Upper lobe of left lung (tissue), 6 donors: ENCODE measurements at regions not wholly inside any gene's neighbourhood (a gene's known extent, or its start where the extent isn't known, plus 50 kb on each side); places are given as distances from the start of the nearest gene placed in this dataset.
A peak's percentile ranks its signal among the peaks of the same experiment; 100 is the strongest.

Source experiments
- ATAC-seq, 2 donors: fragments of 200-7000 bp; cut with Tn5 transposase; one replicate each; pipeline ENCODE4 v1.9.1; 2022; ENCODE audit warnings: mild to moderate bottlenecking in 2 of 2, moderate library complexity in 2 of 2; ENCODE audit not compliant: low FRiP score in 2 of 2
- DNase-seq, 2 donors: peaks; one replicate each; pipeline ENCODE4 v3.0.0-alpha.2; 2019 to 2020
- H3K27ac ChIP-seq, 4 donors: fragments of 200-600 bp; sonication (generic); one replicate each; pipeline ENCODE4 v1.5.1; 2016 to 2019
- H3K27me3 ChIP-seq, 4 donors: fragments of 200-600 bp; sonication (generic); one replicate each; pipeline ENCODE4 v1.5.1; 2017 to 2019
- H3K36me3 ChIP-seq, 4 donors: fragments of 200-600 bp; sonication (generic); one replicate each; pipeline ENCODE4 v1.5.1; 2016 to 2019
- H3K4me1 ChIP-seq, 4 donors: fragments of 200-600 bp; sonication (generic); one replicate each; pipeline ENCODE4 v1.5.1; 2018 to 2019
- H3K4me3 ChIP-seq, 4 donors: fragments of 200-600 bp; sonication (generic); one replicate each; pipeline ENCODE4 v1.5.1; 2017 to 2019; ENCODE audit warnings: mild to moderate bottlenecking in 2 of 4, moderate library complexity in 1 of 4
- H3K9me3 ChIP-seq, 4 donors: fragments of 200-600 bp; sonication (generic); one replicate each; pipeline ENCODE4 v1.5.1; 2018 to 2019
- CTCF ChIP-seq, 6 experiments: fragments of 450-650 bp in 4 of 6; fragments of 200-600 bp in 2 of 6; sonication (generic) in 2 of 6; IDR thresholded peaks; one replicate each; pipeline ENCODE4 v1.5.1; 2016 to 2019; ENCODE audit warnings: antibody characterized with exemption in 6 of 6
- EP300 ChIP-seq, 4 donors: sonication (generic); formaldehyde crosslinking; IDR thresholded peaks; one replicate each; pipeline ENCODE4 v1.5.1; 2017; ENCODE audit warnings: antibody characterized with exemption in 4 of 4, control low read depth in 2 of 4
- POLR2A ChIP-seq, 4 donors: fragments of 450-650 bp; IDR thresholded peaks; one replicate each; pipeline ENCODE4 v1.5.1; 2016 to 2017; ENCODE audit warnings: antibody characterized with exemption in 4 of 4, mild to moderate bottlenecking in 2 of 4
- POLR2AphosphoS5 ChIP-seq, 2 donors: sonication (generic); formaldehyde crosslinking; IDR thresholded peaks; one replicate each; pipeline ENCODE4 v1.5.1; 2017; ENCODE audit warnings: antibody characterized with exemption in 2 of 2
- WGBS, 2 donors: methylation state at CpG; one replicate each; pipeline ENCODE4 v1.1.5; 2017 to 2018; 5-methylcytosine and 5-hydroxymethylcytosine counted together
- donor health status: DM: no; HTN: no; CAD: no; lungs with moderate emphysema.
- donor health status: DM: no; HTN: yes; CAD: no; lungs with severe emphysema.

GRCh38 chr12:30155001-30155730 is 371.4 kb upstream of the TMTC1 start:
- peaks cover 0 to 3% (median 0%) of the 10 kb centered on the region in 4 donors for H3K9me3 ChIP-seq

GRCh38 chr12:30153981-30154380 is 370.2 kb upstream of the TMTC1 start:
- H3K36me3 ChIP-seq, result no peaks in the 10 kb centered on the region
- no peak overlapping the region for H3K27ac ChIP-seq
- no peak overlapping the region for H3K4me3 ChIP-seq
- TF ChIP-seq POLR2A (IDR thresholded peaks at IDR 0.05) (no peak), CTCF (IDR thresholded peaks at IDR 0.05) (no peak), POLR2AphosphoS5 (IDR thresholded peaks at IDR 0.05) (no peak), EP300 (IDR thresholded peaks at IDR 0.05) (no peak)
- WGBS, 2 donors, result 94 to 100% methylated on average over 1 of the region's 1 CpG
- H3K27me3 ChIP-seq, result no peaks in the 10 kb centered on the region
- DNase-seq, result no peak
- no peak for ATAC-seq
- no peaks in the 10 kb centered on the region for H3K4me1 ChIP-seq
- peaks cover 0 to 3% (median 0%) of the 10 kb centered on the region in 4 donors for H3K9me3 ChIP-seq

More at GRCh38 chr12:30155001-30155730, 371.4 kb upstream of the TMTC1 start:
- DNase-seq (no peak), ATAC-seq (peak in 1 of 2 donors; percentile 34)
- no peak overlapping the region for H3K27ac ChIP-seq
- no peaks in the 10 kb centered on the region for H3K36me3 ChIP-seq
- no peak for TF ChIP-seq POLR2A (IDR thresholded peaks at IDR 0.05)
- no peak for TF ChIP-seq POLR2AphosphoS5 (IDR thresholded peaks at IDR 0.05)
- no peak for TF ChIP-seq EP300 (IDR thresholded peaks at IDR 0.05)
- WGBS, 2 donors, result 81 to 83% methylated on average over 6 of the region's 6 CpGs
- H3K27me3 ChIP-seq, result no peaks in the 10 kb centered on the region
- H3K4me3 ChIP-seq, result no peak overlapping the region
- no peaks in the 10 kb centered on the region for H3K4me1 ChIP-seq

- Histone ChIP-seq H3K9me3 (peaks cover 0 to 3% (median 0%) of the 10 kb centered on the region in 4 donors), H3K4me1 (no peaks in the 10 kb centered on the region), H3K36me3 (no peaks in the 10 kb centered on the region), H3K27me3 (no peaks in the 10 kb centered on the region), H3K4me3 (no peak overlapping the region), H3K27ac (no peak overlapping the region)
- no peak for DNase-seq
- TF ChIP-seq POLR2AphosphoS5 (IDR thresholded peaks at IDR 0.05), result no peak
- TF ChIP-seq CTCF (IDR thresholded peaks at IDR 0.05), result no peak
- no peak for TF ChIP-seq POLR2A (IDR thresholded peaks at IDR 0.05)
- TF ChIP-seq EP300 (IDR thresholded peaks at IDR 0.05), result no peak
- no peak for ATAC-seq
These were observed 369.0 kb upstream of the TMTC1 start for GRCh38 chr12:30152705-30153104.

GRCh38 chr12:30151831-30152230 is 368.1 kb upstream of the TMTC1 start:
- Histone ChIP-seq H3K36me3 (no peaks in the 10 kb centered on the region), H3K4me3 (no peak overlapping the region), H3K27me3 (no peaks in the 10 kb centered on the region), H3K4me1 (no peaks in the 10 kb centered on the region), H3K27ac (no peak overlapping the region), H3K9me3 (peaks cover 0 to 3% (median 0%) of the 10 kb centered on the region in 4 donors)
- ATAC-seq (no peak), DNase-seq (no peak)
- no peak for TF ChIP-seq POLR2A (IDR thresholded peaks at IDR 0.05)
- no peak for TF ChIP-seq EP300 (IDR thresholded peaks at IDR 0.05)
- no peak for TF ChIP-seq POLR2AphosphoS5 (IDR thresholded peaks at IDR 0.05)
- no peak for TF ChIP-seq CTCF (IDR thresholded peaks at IDR 0.05)
- WGBS, 2 donors, result 56 to 64% methylated on average over 5 of the region's 5 CpGs

GRCh38 chr12:30146561-30146960 is 362.8 kb upstream of the TMTC1 start:
- Histone ChIP-seq H3K4me1 (no peaks in the 10 kb centered on the region), H3K4me3 (no peak overlapping the region), H3K36me3 (no peaks in the 10 kb centered on the region), H3K27me3 (no peaks in the 10 kb centered on the region), H3K27ac (no peak overlapping the region), H3K9me3 (no peaks in the 10 kb centered on the region)
- no peak for ATAC-seq
- 78 to 95% methylated on average over 5 of the region's 5 CpGs for WGBS, 2 donors
- DNase-seq, result no peak
- no peak for TF ChIP-seq POLR2AphosphoS5 (IDR thresholded peaks at IDR 0.05)
- no peak for TF ChIP-seq EP300 (IDR thresholded peaks at IDR 0.05)
- no peak for TF ChIP-seq POLR2A (IDR thresholded peaks at IDR 0.05)
- no peak for TF ChIP-seq CTCF (IDR thresholded peaks at IDR 0.05)
